Astrocyte (in vitro differentiated cells and primary cell): ENCODE measurements at regions not wholly inside any gene's neighbourhood (a gene's known extent, or its start where the extent isn't known, plus 50 kb on each side); places are given as distances from the start of the nearest gene placed in this dataset.
A peak's percentile ranks its signal among the peaks of the same experiment; 100 is the strongest.

Experiments
- DNase-seq: peaks from one replicate; pipeline ENCODE4 v3.0.0-alpha.2; 2010; ENCODE audit warnings: low read depth
- FAIRE-seq: peaks from 2 replicates; lab custom pipeline; 2011; peaks lifted over from hg19 to GRCh38; lab: Jason Lieb, UNC
- H2AFZ ChIP-seq: 2 replicates; pipeline ENCODE4 v1.6.0; 2012; ENCODE audit warnings: low read depth, low read length, inconsistent platforms
- H3K27ac ChIP-seq: 2 replicates; pipeline ENCODE4 v1.5.1; 2011; ENCODE audit warnings: low read depth, low read length, inconsistent platforms
- H3K27me3 ChIP-seq: 2 replicates; pipeline ENCODE4 v1.6.0; 2011; ENCODE audit warnings: low read length, inconsistent platforms; ENCODE audit not compliant: insufficient read depth
- H3K36me3 ChIP-seq: 2 replicates; pipeline ENCODE4 v1.5.1; 2011; ENCODE audit warnings: low read length, inconsistent platforms; ENCODE audit not compliant: insufficient read depth
- H3K4me1 ChIP-seq: 2 replicates; pipeline ENCODE4 v1.5.1; 2011; ENCODE audit warnings: low read length, inconsistent platforms; ENCODE audit not compliant: insufficient read depth
- H3K4me2 ChIP-seq: 2 replicates; pipeline ENCODE4 v1.6.0; 2012; ENCODE audit warnings: low read length, inconsistent platforms
- H3K4me3 ChIP-seq: 2 replicates; pipeline ENCODE4 v1.5.1; 2011; ENCODE audit warnings: low read depth, mild to moderate bottlenecking, low read length, inconsistent platforms; ENCODE audit not compliant: insufficient read depth
- H3K79me2 ChIP-seq: 2 replicates; pipeline ENCODE4 v1.6.0; 2012; ENCODE audit warnings: mild to moderate bottlenecking, low read length, inconsistent platforms; ENCODE audit not compliant: insufficient read depth
- H3K9ac ChIP-seq: 2 replicates; pipeline ENCODE4 v1.6.0; 2012; ENCODE audit warnings: mild to moderate bottlenecking, low read length, inconsistent platforms
- H3K9me3 ChIP-seq: 2 replicates; pipeline ENCODE4 v1.5.1; 2012; ENCODE audit warnings: low read depth, mild to moderate bottlenecking, low read length, inconsistent platforms; ENCODE audit not compliant: insufficient read depth
- H4K20me1 ChIP-seq: 2 replicates; pipeline ENCODE4 v1.6.0; 2012; ENCODE audit warnings: low read length, inconsistent platforms; ENCODE audit not compliant: insufficient read depth
- H3K27ac Mint-ChIP-seq: one replicate; pipeline ENCODE4 v1.8.0; 2021; ENCODE audit warnings: mild to moderate bottlenecking, mixed read lengths; ENCODE audit not compliant: unreplicated experiment
- H3K27me3 Mint-ChIP-seq: one replicate; pipeline ENCODE4 v1.8.0; 2021; ENCODE audit warnings: low read depth, mixed read lengths; ENCODE audit not compliant: unreplicated experiment
- H3K36me3 Mint-ChIP-seq: one replicate; pipeline ENCODE4 v1.8.0; 2021; ENCODE audit warnings: low read depth, mixed read lengths; ENCODE audit not compliant: unreplicated experiment
- H3K4me1 Mint-ChIP-seq: one replicate; pipeline ENCODE4 v1.8.0; 2021; ENCODE audit warnings: low read depth, mixed read lengths; ENCODE audit not compliant: unreplicated experiment
- H3K4me3 Mint-ChIP-seq: one replicate; pipeline ENCODE4 v1.8.0; 2021; ENCODE audit warnings: mild to moderate bottlenecking, moderate library complexity, mixed read lengths; ENCODE audit not compliant: unreplicated experiment
- H3K9me3 Mint-ChIP-seq: one replicate; pipeline ENCODE4 v1.8.0; 2021; ENCODE audit warnings: mild to moderate bottlenecking, mixed read lengths; ENCODE audit not compliant: unreplicated experiment
- EZH2 ChIP-seq: IDR thresholded peaks from 2 replicates; pipeline ENCODE4 v1.6.1; 2012; ENCODE audit warnings: mild to moderate bottlenecking, low read length, inconsistent platforms; ENCODE audit not compliant: insufficient read depth
- TF ChIP-seq, protein P1 (sequence below): IDR thresholded peaks from 2 replicates; pipeline ENCODE4 v1.5.1; 2011; ENCODE audit warnings: low read depth, mild to moderate bottlenecking, inconsistent platforms, low read length, moderate library complexity; ENCODE audit not compliant: insufficient read depth

GRCh38 chr12:75748136-75748535 is 236.7 kb upstream of the KRR1 start:
- H3K27me3 ChIP-seq: no peaks in the 10 kb centered on the region
- peak overlapping the region; percentile 51 for H3K4me2 ChIP-seq
- Mint-ChIP-seq H3K36me3 (no peaks in the 10 kb centered on the region), H3K4me3 (peak overlapping the region; percentile 9), H3K4me1 (peaks cover 31% of the 10 kb centered on the region), H3K27ac (no peak overlapping the region), H3K27me3 (no peaks in the 10 kb centered on the region), H3K9me3 (no peaks in the 10 kb centered on the region)
- no peaks in the 10 kb centered on the region for H3K9me3 ChIP-seq
- no peak for TF ChIP-seq EZH2
- TF ChIP-seq, protein P1, sequence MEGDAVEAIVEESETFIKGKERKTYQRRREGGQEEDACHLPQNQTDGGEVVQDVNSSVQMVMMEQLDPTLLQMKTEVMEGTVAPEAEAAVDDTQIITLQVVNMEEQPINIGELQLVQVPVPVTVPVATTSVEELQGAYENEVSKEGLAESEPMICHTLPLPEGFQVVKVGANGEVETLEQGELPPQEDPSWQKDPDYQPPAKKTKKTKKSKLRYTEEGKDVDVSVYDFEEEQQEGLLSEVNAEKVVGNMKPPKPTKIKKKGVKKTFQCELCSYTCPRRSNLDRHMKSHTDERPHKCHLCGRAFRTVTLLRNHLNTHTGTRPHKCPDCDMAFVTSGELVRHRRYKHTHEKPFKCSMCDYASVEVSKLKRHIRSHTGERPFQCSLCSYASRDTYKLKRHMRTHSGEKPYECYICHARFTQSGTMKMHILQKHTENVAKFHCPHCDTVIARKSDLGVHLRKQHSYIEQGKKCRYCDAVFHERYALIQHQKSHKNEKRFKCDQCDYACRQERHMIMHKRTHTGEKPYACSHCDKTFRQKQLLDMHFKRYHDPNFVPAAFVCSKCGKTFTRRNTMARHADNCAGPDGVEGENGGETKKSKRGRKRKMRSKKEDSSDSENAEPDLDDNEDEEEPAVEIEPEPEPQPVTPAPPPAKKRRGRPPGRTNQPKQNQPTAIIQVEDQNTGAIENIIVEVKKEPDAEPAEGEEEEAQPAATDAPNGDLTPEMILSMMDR: no peak
- H3K9ac ChIP-seq: peak overlapping the region; percentile 20
- no peaks in the 10 kb centered on the region for H3K79me2 ChIP-seq
- no peaks in the 10 kb centered on the region for H4K20me1 ChIP-seq
- peak overlapping the region; percentile 62 for H3K27ac ChIP-seq
- no peak overlapping the region for H3K4me3 ChIP-seq
- DNase-seq (no peak), FAIRE-seq (no peak)
- H3K4me1 ChIP-seq: peaks cover 24% of the 10 kb centered on the region
- H2AFZ ChIP-seq: no peak overlapping the region
- no peaks in the 10 kb centered on the region for H3K36me3 ChIP-seq

- H3K9me3 ChIP-seq: no peaks in the 10 kb centered on the region
- TF ChIP-seq, protein P1: no peak
- TF ChIP-seq EZH2: no peak
- peak overlapping the region; percentile 20 for H3K9ac ChIP-seq
- H3K36me3 ChIP-seq: no peaks in the 10 kb centered on the region
- Mint-ChIP-seq H3K27ac (no peak overlapping the region), H3K36me3 (no peaks in the 10 kb centered on the region), H3K9me3 (no peaks in the 10 kb centered on the region), H3K4me1 (peaks cover 31% of the 10 kb centered on the region), H3K4me3 (no peak overlapping the region), H3K27me3 (no peaks in the 10 kb centered on the region)
- no peak overlapping the region for H2AFZ ChIP-seq
- H3K4me2 ChIP-seq: peak overlapping the region; percentile 51
- DNase-seq: peak; percentile 85
- no peaks in the 10 kb centered on the region for H3K79me2 ChIP-seq
- H4K20me1 ChIP-seq: no peaks in the 10 kb centered on the region
- no peak for FAIRE-seq
- H3K4me3 ChIP-seq: no peak overlapping the region
- H3K4me1 ChIP-seq: peaks cover 24% of the 10 kb centered on the region
- peak overlapping the region; percentile 62 for H3K27ac ChIP-seq
- H3K27me3 ChIP-seq: no peaks in the 10 kb centered on the region
Measured at GRCh38 chr12:75747572-75748021, 236.2 kb upstream of the KRR1 start.

DNA sequence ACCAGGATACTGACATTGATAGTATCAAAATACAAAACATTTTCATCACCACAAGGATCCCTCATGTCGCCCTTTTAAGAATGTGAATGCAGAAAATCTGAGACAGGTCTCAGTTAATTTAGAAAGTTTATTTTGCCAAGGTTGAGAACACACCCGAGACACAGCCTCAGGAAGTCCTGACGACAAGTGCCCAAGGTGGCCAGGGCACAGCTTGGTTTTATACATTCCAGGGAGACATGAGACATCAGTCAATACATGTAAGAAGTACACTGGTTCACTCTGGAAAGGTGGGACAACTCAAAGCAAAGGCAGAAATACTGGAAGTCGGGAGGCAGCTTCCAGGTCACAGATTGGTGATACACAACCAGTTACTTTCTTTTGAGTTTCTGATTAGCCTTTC is 235.2 kb upstream of the KRR1 start:
- H3K4me3 ChIP-seq: no peak overlapping the region
- FAIRE-seq (no peak), DNase-seq (no peak)
- Mint-ChIP-seq H3K27ac (no peak overlapping the region), H3K4me3 (no peak overlapping the region), H3K9me3 (no peaks in the 10 kb centered on the region), H3K4me1 (peaks cover 25% of the 10 kb centered on the region), H3K27me3 (no peaks in the 10 kb centered on the region), H3K36me3 (no peaks in the 10 kb centered on the region)
- peaks cover 17% of the 10 kb centered on the region for H3K4me1 ChIP-seq
- no peak overlapping the region for H3K4me2 ChIP-seq
- no peaks in the 10 kb centered on the region for H3K9me3 ChIP-seq
- H3K27me3 ChIP-seq: no peaks in the 10 kb centered on the region
- TF ChIP-seq, protein P1: no peak
- TF ChIP-seq EZH2: no peak
- H3K27ac ChIP-seq: no peak overlapping the region
- no peaks in the 10 kb centered on the region for H3K79me2 ChIP-seq
- H3K36me3 ChIP-seq: no peaks in the 10 kb centered on the region
- H4K20me1 ChIP-seq: no peaks in the 10 kb centered on the region
- no peak overlapping the region for H3K9ac ChIP-seq
- H2AFZ ChIP-seq: no peak overlapping the region
